ENCODE measurements at regions not wholly inside any gene's neighbourhood (a gene's known extent, or its start where the extent isn't known, plus 50 kb on each side); places are given as distances from the start of the nearest gene placed in this dataset.

GRCh38 chr22:49664891-49665290, 162.8 kb downstream of the BRD1 start:
- TF ChIP-seq CTCF (IDR thresholded peaks at IDR 0.05; ENCODE audit: low read depth, low read length), result no peak
- H3K4me3 ChIP-seq, result no peak overlapping the region
- no peaks in the 10 kb centered on the region for H3K36me3 ChIP-seq
- no peaks in the 10 kb centered on the region for H3K4me1 ChIP-seq (ENCODE audit: low read depth)
- H3K27me3 ChIP-seq, result peaks cover 29% of the 10 kb centered on the region
- no peak overlapping the region for H3K27ac ChIP-seq
- H3K9me3 ChIP-seq (ENCODE audit: low read depth), result no peaks in the 10 kb centered on the region
- no peak for DNase-seq (ENCODE audit: low read depth in 1 of 2, low spot score in 1 of 2)

GRCh38 chr22:49664371-49664881, 163.2 kb downstream of the BRD1 start:
- Histone ChIP-seq H3K4me3 (no peak overlapping the region), H3K9me3 (ENCODE audit: low read depth) (no peaks in the 10 kb centered on the region), H3K27ac (no peak overlapping the region), H3K4me1 (ENCODE audit: low read depth) (no peaks in the 10 kb centered on the region), H3K27me3 (peaks cover 24% of the 10 kb centered on the region), H3K36me3 (no peaks in the 10 kb centered on the region)
- DNase-seq (ENCODE audit: low read depth in 1 of 2, low spot score in 1 of 2), result no peak
- no peak for TF ChIP-seq CTCF (IDR thresholded peaks at IDR 0.05; ENCODE audit: low read depth, low read length)

- Histone ChIP-seq H3K27ac (no peak overlapping the region), H3K27me3 (peaks cover 18% of the 10 kb centered on the region), H3K4me3 (no peak overlapping the region), H3K4me1 (ENCODE audit: low read depth) (no peaks in the 10 kb centered on the region), H3K36me3 (no peaks in the 10 kb centered on the region), H3K9me3 (ENCODE audit: low read depth) (no peaks in the 10 kb centered on the region)
- no peak for DNase-seq (ENCODE audit: low read depth in 1 of 2, low spot score in 1 of 2)
- no peak for TF ChIP-seq CTCF (IDR thresholded peaks at IDR 0.05; ENCODE audit: low read depth, low read length)
These were observed 163.8 kb downstream of the BRD1 start for GRCh38 chr22:49663823-49664222.

GRCh38 chr22:49663311-49663711, 164.4 kb downstream of the BRD1 start:
- H3K27ac ChIP-seq, result no peak overlapping the region
- no peak for TF ChIP-seq CTCF (IDR thresholded peaks at IDR 0.05; ENCODE audit: low read depth, low read length)
- peaks cover 13% of the 10 kb centered on the region for H3K27me3 ChIP-seq
- H3K9me3 ChIP-seq (ENCODE audit: low read depth), result no peaks in the 10 kb centered on the region
- no peaks in the 10 kb centered on the region for H3K36me3 ChIP-seq
- H3K4me1 ChIP-seq (ENCODE audit: low read depth), result no peaks in the 10 kb centered on the region
- no peak overlapping the region for H3K4me3 ChIP-seq
- DNase-seq (ENCODE audit: low read depth in 1 of 2, low spot score in 1 of 2), result no peak

- TF ChIP-seq CTCF (IDR thresholded peaks at IDR 0.05; ENCODE audit: low read depth, low read length), result no peak
- H3K27me3 ChIP-seq, result peaks cover 11% of the 10 kb centered on the region
- no peaks in the 10 kb centered on the region for H3K4me1 ChIP-seq (ENCODE audit: low read depth)
- no peak for DNase-seq (ENCODE audit: low read depth in 1 of 2, low spot score in 1 of 2)
- H3K36me3 ChIP-seq, result no peaks in the 10 kb centered on the region
- no peak overlapping the region for H3K27ac ChIP-seq
- H3K4me3 ChIP-seq, result no peak overlapping the region
- no peaks in the 10 kb centered on the region for H3K9me3 ChIP-seq (ENCODE audit: low read depth)
These were observed 165.0 kb downstream of the BRD1 start for GRCh38 chr22:49662681-49663080.
